Ascending aorta (tissue), 2 donors: ENCODE measurements at regions not wholly inside any gene's neighbourhood (a gene's known extent, or its start where the extent isn't known, plus 50 kb on each side); places are given as distances from the start of the nearest gene placed in this dataset.
"Not testable (repeated sequence)": the region's sequence is repeated elsewhere in the genome, so short reads cannot be mapped to it uniquely, and the experiment has no call there.

Source experiments
- DNase-seq, 2 donors: peaks; one replicate each; pipeline ENCODE4 v3.0.0-alpha.2; 2019; ENCODE audit warnings: low spot score in 2 of 2
- H3K27ac ChIP-seq, 2 donors: fragments of 200-600 bp; sonication (generic); one replicate each; pipeline ENCODE4 v1.5.1; 2016 to 2017; ENCODE audit warnings: mild to moderate bottlenecking in 1 of 2
- H3K27me3 ChIP-seq: fragments of 200-600 bp; sonication (generic); one replicate; pipeline ENCODE4 v1.5.1; 2017
- H3K36me3 ChIP-seq, 2 donors: fragments of 200-600 bp; sonication (generic); one replicate each; pipeline ENCODE4 v1.5.1; 2016
- H3K4me1 ChIP-seq, 2 donors: fragments of 200-600 bp; sonication (generic); one replicate each; pipeline ENCODE4 v1.5.1; 2016 to 2017; ENCODE audit warnings: mild to moderate bottlenecking in 1 of 2
- H3K4me3 ChIP-seq, 2 donors: fragments of 200-600 bp; sonication (generic); one replicate each; pipeline ENCODE4 v1.5.1; 2016 to 2017; ENCODE audit warnings: mild to moderate bottlenecking in 1 of 2
- H3K9me3 ChIP-seq, 2 donors: fragments of 200-600 bp; sonication (generic); one replicate each; pipeline ENCODE4 v1.5.1; 2016
- CTCF ChIP-seq, 3 experiments: fragments of 200-600 bp in 2 of 3; fragments of 450-650 bp in 1 of 3; sonication (generic) in 2 of 3; IDR thresholded peaks; one replicate each; pipeline ENCODE4 v1.5.1; 2016 to 2019; ENCODE audit warnings: antibody characterized with exemption in 3 of 3, mild to moderate bottlenecking in 1 of 3, moderate library complexity in 1 of 3
- intact Hi-C: fragments of 100-400 bp; cut with DNase I; formaldehyde crosslinking; loops from one replicate; pipeline ENCODE4 v1.15.1; 2023

GRCh38 chr7:119256001-119256400 is 1017.0 kb upstream of the KCND2 start:
- H3K27ac ChIP-seq = no peak overlapping the region
- TF ChIP-seq CTCF (IDR thresholded peaks at IDR 0.05) = no peak
- intact Hi-C loops = no loop called here
- H3K4me3 ChIP-seq = no peak overlapping the region
- H3K9me3 ChIP-seq = no peaks in the 10 kb centered on the region
- no peaks in the 10 kb centered on the region for H3K4me1 ChIP-seq
- H3K27me3 ChIP-seq = no peaks in the 10 kb centered on the region
- no peaks in the 10 kb centered on the region for H3K36me3 ChIP-seq
- DNase-seq = no peak

- H3K4me3 ChIP-seq = no peak overlapping the region
- H3K27me3 ChIP-seq = no peaks in the 10 kb centered on the region
- H3K36me3 ChIP-seq = no peaks in the 10 kb centered on the region
- H3K4me1 ChIP-seq = no peaks in the 10 kb centered on the region
- no peaks in the 10 kb centered on the region for H3K9me3 ChIP-seq
- TF ChIP-seq CTCF (IDR thresholded peaks at IDR 0.05) = no peak
- no peak for DNase-seq
- intact Hi-C loops = no loop called here
- no peak overlapping the region for H3K27ac ChIP-seq
Observed at GRCh38 chr7:119256446-119257131, 1016.4 kb upstream of the KCND2 start.

DNA sequence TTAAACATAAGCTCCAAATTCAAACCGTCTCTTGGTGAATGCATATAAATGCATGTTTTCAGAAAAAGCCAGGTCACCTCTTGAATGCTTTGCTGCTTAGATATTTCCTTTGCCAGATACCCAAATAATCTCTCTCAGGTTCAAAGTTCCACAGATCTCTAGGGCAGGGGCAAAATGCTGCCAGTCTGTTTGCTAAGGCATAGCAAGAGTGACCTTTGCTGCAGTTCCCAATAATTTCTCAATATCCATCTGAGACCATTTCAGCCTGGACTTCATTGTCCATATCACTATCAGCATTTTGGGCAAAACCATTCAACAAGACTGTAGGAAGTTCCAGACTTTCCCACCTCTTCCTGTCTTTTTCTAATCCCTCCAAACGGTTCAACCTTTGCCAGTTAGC is 1006.2 kb upstream of the KCND2 start:
- H3K36me3 ChIP-seq, H3K9me3 ChIP-seq, H3K27me3 ChIP-seq, DNase-seq, H3K27ac ChIP-seq, H3K4me1 ChIP-seq, intact Hi-C loops, H3K4me3 ChIP-seq: not testable (repeated sequence)

GRCh38 chr7:119270045-119270464 is 1002.9 kb upstream of the KCND2 start:
- intact Hi-C loops = no loop called here
- no peak overlapping the region for H3K27ac ChIP-seq
- DNase-seq = no peak

DNA sequence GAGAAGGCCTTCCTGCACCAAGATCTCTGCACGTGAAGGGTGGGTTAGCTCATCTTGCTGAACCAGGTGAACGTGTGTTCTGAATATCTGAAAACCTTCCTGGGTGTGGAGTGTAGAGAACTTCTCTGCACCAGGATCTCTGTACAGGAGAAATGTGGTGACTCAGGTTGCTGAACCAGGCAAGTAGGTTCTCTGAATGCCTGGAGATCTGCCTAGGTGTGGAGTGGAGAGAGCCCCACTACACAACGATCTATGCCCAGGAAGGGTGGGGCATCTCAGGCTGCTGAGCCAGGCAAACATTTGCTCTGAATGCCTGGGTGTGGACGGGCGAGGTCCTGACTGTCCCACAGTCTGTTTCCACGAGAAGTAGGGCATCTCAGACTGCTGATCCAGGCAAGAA is 1002.3 kb upstream of the KCND2 start:
- no peaks in the 10 kb centered on the region for H3K4me1 ChIP-seq
- no peaks in the 10 kb centered on the region for H3K27me3 ChIP-seq
- H3K4me3 ChIP-seq = no peak overlapping the region
- H3K9me3 ChIP-seq = no peaks in the 10 kb centered on the region
- no peaks in the 10 kb centered on the region for H3K36me3 ChIP-seq
- intact Hi-C loops = no loop called here
- DNase-seq = no peak
- no peak for TF ChIP-seq CTCF (IDR thresholded peaks at IDR 0.05)
- H3K27ac ChIP-seq = no peak overlapping the region

More at GRCh38 chr7:119270045-119270464, 1002.9 kb upstream of the KCND2 start:
- Histone ChIP-seq H3K4me3 (no peak overlapping the region), H3K9me3 (no peaks in the 10 kb centered on the region), H3K36me3 (no peaks in the 10 kb centered on the region), H3K4me1 (no peaks in the 10 kb centered on the region), H3K27me3 (no peaks in the 10 kb centered on the region)
- TF ChIP-seq CTCF (IDR thresholded peaks at IDR 0.05) = peak; percentile 11 to 44 (median 34)

DNA sequence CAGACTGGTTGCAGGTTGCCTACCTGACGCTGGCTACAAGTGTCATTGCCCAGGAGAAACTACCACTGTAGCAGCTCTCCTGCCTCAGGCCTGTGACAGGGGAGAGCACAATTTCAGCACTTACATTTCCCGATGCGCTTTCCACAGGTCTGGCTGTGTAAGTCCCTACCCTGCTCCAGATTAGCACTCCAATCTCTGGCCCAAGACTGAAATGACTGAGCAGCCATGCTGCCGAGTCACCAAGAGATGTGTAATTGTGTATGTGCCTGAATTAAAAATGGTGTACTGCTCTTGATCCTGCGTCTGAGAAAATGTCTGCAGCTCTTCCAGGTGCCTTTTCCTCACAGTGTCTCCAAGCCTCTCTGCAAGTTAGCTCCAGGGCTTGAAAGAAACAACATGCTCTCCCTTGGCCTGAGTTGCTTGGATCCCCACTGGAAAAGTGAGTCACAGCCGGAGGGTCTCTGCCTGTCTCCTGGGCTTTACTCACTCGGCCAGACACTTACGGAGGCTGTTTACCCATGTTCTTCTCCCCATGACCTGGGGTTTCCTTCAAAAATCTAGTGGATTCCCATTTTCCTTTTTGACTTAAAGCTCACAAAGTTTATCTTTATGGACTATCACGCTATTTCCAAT is 1001.7 kb upstream of the KCND2 start:
- no peaks in the 10 kb centered on the region for H3K27me3 ChIP-seq
- DNase-seq = no peak
- H3K4me1 ChIP-seq = no peaks in the 10 kb centered on the region
- H3K9me3 ChIP-seq = no peaks in the 10 kb centered on the region
- no peak overlapping the region for H3K4me3 ChIP-seq
- intact Hi-C loops = no loop called here
- no peak overlapping the region for H3K27ac ChIP-seq
- no peak for TF ChIP-seq CTCF (IDR thresholded peaks at IDR 0.05)
- H3K36me3 ChIP-seq = no peaks in the 10 kb centered on the region
